ENCODE measurements at regions not wholly inside any gene's neighbourhood (a gene's known extent, or its start where the extent isn't known, plus 50 kb on each side); places are given as distances from the start of the nearest gene placed in this dataset.

DNA sequence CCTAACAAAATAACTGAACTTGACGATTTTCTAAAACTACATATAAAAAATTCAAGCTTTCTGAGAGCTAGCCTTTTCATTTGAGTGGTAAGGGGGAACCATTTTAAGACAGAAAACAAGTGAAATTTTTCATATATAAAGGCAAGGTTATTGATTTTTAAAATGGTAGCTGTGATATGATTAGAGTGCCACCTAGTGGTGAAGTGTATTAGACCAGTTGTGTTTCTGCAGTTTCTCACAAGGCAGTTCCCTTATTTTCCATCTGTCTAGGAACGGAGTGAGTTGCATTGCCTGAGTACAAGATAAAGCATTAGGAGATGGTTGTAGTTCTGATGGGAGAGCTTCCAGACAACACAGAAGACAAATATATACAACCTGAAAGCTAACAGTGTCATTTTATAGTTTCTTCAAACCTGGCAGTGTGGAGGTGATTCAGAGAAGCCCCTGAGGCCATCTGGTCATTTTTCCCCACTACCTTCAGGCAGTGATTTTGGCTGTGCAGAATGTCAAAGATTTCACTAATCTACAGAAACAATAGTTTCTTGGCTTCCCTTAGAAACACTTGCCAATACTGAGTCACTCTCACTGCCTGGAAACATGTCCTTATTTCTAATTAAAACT lies 180.8 kb downstream of the C12orf50 start:
- TF ChIP-seq POLR2A (IDR thresholded peaks at IDR 0.05) = no peak
- TF ChIP-seq, protein P1, sequence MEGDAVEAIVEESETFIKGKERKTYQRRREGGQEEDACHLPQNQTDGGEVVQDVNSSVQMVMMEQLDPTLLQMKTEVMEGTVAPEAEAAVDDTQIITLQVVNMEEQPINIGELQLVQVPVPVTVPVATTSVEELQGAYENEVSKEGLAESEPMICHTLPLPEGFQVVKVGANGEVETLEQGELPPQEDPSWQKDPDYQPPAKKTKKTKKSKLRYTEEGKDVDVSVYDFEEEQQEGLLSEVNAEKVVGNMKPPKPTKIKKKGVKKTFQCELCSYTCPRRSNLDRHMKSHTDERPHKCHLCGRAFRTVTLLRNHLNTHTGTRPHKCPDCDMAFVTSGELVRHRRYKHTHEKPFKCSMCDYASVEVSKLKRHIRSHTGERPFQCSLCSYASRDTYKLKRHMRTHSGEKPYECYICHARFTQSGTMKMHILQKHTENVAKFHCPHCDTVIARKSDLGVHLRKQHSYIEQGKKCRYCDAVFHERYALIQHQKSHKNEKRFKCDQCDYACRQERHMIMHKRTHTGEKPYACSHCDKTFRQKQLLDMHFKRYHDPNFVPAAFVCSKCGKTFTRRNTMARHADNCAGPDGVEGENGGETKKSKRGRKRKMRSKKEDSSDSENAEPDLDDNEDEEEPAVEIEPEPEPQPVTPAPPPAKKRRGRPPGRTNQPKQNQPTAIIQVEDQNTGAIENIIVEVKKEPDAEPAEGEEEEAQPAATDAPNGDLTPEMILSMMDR (IDR thresholded peaks at IDR 0.05) = peak; percentile 85 to 96 (median 89)
